ENCODE measurements at regions not wholly inside any gene's neighbourhood (a gene's known extent, or its start where the extent isn't known, plus 50 kb on each side); places are given as distances from the start of the nearest gene placed in this dataset.
"Not testable (repeated sequence)": the region's sequence is repeated elsewhere in the genome, so short reads cannot be mapped to it uniquely, and the experiment has no call there.

- no peaks in the 10 kb centered on the region for H3K36me3 ChIP-seq (ENCODE audit: control insufficient read depth in 1 of 2, insufficient read depth in 2 of 2, low read length in 2 of 2)
- peaks cover 0 to 3% of the 10 kb centered on the region in 2 donors for H3K4me1 ChIP-seq (ENCODE audit: control insufficient read depth in 1 of 2, insufficient read depth in 2 of 2, low read length in 2 of 2)
- H3K4me3 ChIP-seq (ENCODE audit: low read depth in 1 of 2, low read length in 2 of 2): no peak overlapping the region
- H3K27ac ChIP-seq (ENCODE audit: low read depth, low read length): no peak overlapping the region
- H3K9ac ChIP-seq (ENCODE audit: low read depth in 1 of 2, low read length in 2 of 2): no peak overlapping the region
- no peaks in the 10 kb centered on the region for H3K27me3 ChIP-seq (ENCODE audit: control insufficient read depth in 1 of 2, insufficient read depth in 2 of 2, low read length in 2 of 2)
- H3K9me3 ChIP-seq (ENCODE audit: control insufficient read depth in 1 of 2, low read length in 2 of 2): no peaks in the 10 kb centered on the region
These were observed 185.5 kb downstream of the CEP135 start for GRCh38 chr4:56134266-56134665.

- Histone ChIP-seq H3K27me3 (ENCODE audit: control insufficient read depth in 1 of 2, insufficient read depth in 2 of 2, low read length in 2 of 2) (no peaks in the 10 kb centered on the region), H3K4me1 (ENCODE audit: control insufficient read depth in 1 of 2, insufficient read depth in 2 of 2, low read length in 2 of 2) (peaks cover 0 to 3% of the 10 kb centered on the region in 2 donors), H3K9ac (ENCODE audit: low read depth in 1 of 2, low read length in 2 of 2) (no peak overlapping the region), H3K27ac (ENCODE audit: low read depth, low read length) (no peak overlapping the region), H3K9me3 (ENCODE audit: control insufficient read depth in 1 of 2, low read length in 2 of 2) (no peaks in the 10 kb centered on the region), H3K4me3 (ENCODE audit: low read depth in 1 of 2, low read length in 2 of 2) (no peak overlapping the region), H3K36me3 (ENCODE audit: control insufficient read depth in 1 of 2, insufficient read depth in 2 of 2, low read length in 2 of 2) (no peaks in the 10 kb centered on the region)
These were observed 184.1 kb downstream of the CEP135 start for GRCh38 chr4:56132835-56133234.

- H3K4me1 ChIP-seq (ENCODE audit: control insufficient read depth in 1 of 2, insufficient read depth in 2 of 2, low read length in 2 of 2); H3K27ac ChIP-seq (ENCODE audit: low read depth, low read length): not testable (repeated sequence)
These were observed 183.4 kb downstream of the CEP135 start for GRCh38 chr4:56132188-56132587.

GRCh38 chr4:56130606-56131155, 181.9 kb downstream of the CEP135 start:
- H3K27ac ChIP-seq (ENCODE audit: low read depth, low read length): no peak overlapping the region

More at GRCh38 chr4:56132188-56132587, 183.4 kb downstream of the CEP135 start:
- not testable (repeated sequence) for H3K9me3 ChIP-seq (ENCODE audit: control insufficient read depth in 1 of 2, low read length in 2 of 2); H3K27me3 ChIP-seq (ENCODE audit: control insufficient read depth in 1 of 2, insufficient read depth in 2 of 2, low read length in 2 of 2); H3K4me3 ChIP-seq (ENCODE audit: low read depth in 1 of 2, low read length in 2 of 2); H3K36me3 ChIP-seq (ENCODE audit: control insufficient read depth in 1 of 2, insufficient read depth in 2 of 2, low read length in 2 of 2); H3K9ac ChIP-seq (ENCODE audit: low read depth in 1 of 2, low read length in 2 of 2)

GRCh38 chr4:56129431-56129861, 180.7 kb downstream of the CEP135 start:
- Histone ChIP-seq H3K27ac (ENCODE audit: low read depth, low read length) (no peak overlapping the region), H3K9ac (ENCODE audit: low read depth in 1 of 2, low read length in 2 of 2) (no peak overlapping the region), H3K9me3 (ENCODE audit: control insufficient read depth in 1 of 2, low read length in 2 of 2) (no peaks in the 10 kb centered on the region)

More at GRCh38 chr4:56130606-56131155, 181.9 kb downstream of the CEP135 start:
- no peaks in the 10 kb centered on the region for H3K36me3 ChIP-seq (ENCODE audit: control insufficient read depth in 1 of 2, insufficient read depth in 2 of 2, low read length in 2 of 2)
- no peaks in the 10 kb centered on the region for H3K9me3 ChIP-seq (ENCODE audit: control insufficient read depth in 1 of 2, low read length in 2 of 2)
- no peak overlapping the region for H3K4me3 ChIP-seq (ENCODE audit: low read depth in 1 of 2, low read length in 2 of 2)
- H3K4me1 ChIP-seq (ENCODE audit: control insufficient read depth in 1 of 2, insufficient read depth in 2 of 2, low read length in 2 of 2): peaks cover 0 to 3% of the 10 kb centered on the region in 2 donors
- H3K27me3 ChIP-seq (ENCODE audit: control insufficient read depth in 1 of 2, insufficient read depth in 2 of 2, low read length in 2 of 2): no peaks in the 10 kb centered on the region
- H3K9ac ChIP-seq (ENCODE audit: low read depth in 1 of 2, low read length in 2 of 2): no peak overlapping the region

GRCh38 chr4:56128213-56128612, 179.5 kb downstream of the CEP135 start:
- no peaks in the 10 kb centered on the region for H3K27me3 ChIP-seq (ENCODE audit: control insufficient read depth in 1 of 2, insufficient read depth in 2 of 2, low read length in 2 of 2)
- H3K9me3 ChIP-seq (ENCODE audit: control insufficient read depth in 1 of 2, low read length in 2 of 2): no peaks in the 10 kb centered on the region
- no peak overlapping the region for H3K9ac ChIP-seq (ENCODE audit: low read depth in 1 of 2, low read length in 2 of 2)

More at GRCh38 chr4:56129431-56129861, 180.7 kb downstream of the CEP135 start:
- Histone ChIP-seq H3K4me1 (ENCODE audit: control insufficient read depth in 1 of 2, insufficient read depth in 2 of 2, low read length in 2 of 2) (peaks cover 0 to 1% of the 10 kb centered on the region in 2 donors), H3K4me3 (ENCODE audit: low read depth in 1 of 2, low read length in 2 of 2) (no peak overlapping the region), H3K36me3 (ENCODE audit: control insufficient read depth in 1 of 2, insufficient read depth in 2 of 2, low read length in 2 of 2) (no peaks in the 10 kb centered on the region), H3K27me3 (ENCODE audit: control insufficient read depth in 1 of 2, insufficient read depth in 2 of 2, low read length in 2 of 2) (no peaks in the 10 kb centered on the region)

GRCh38 chr4:56127716-56128115, 179.0 kb downstream of the CEP135 start:
- Histone ChIP-seq H3K9ac (ENCODE audit: low read depth in 1 of 2, low read length in 2 of 2) (no peak overlapping the region), H3K36me3 (ENCODE audit: control insufficient read depth in 1 of 2, insufficient read depth in 2 of 2, low read length in 2 of 2) (no peaks in the 10 kb centered on the region), H3K4me3 (ENCODE audit: low read depth in 1 of 2, low read length in 2 of 2) (no peak overlapping the region), H3K9me3 (ENCODE audit: control insufficient read depth in 1 of 2, low read length in 2 of 2) (no peaks in the 10 kb centered on the region), H3K27ac (ENCODE audit: low read depth, low read length) (no peak overlapping the region), H3K27me3 (ENCODE audit: control insufficient read depth in 1 of 2, insufficient read depth in 2 of 2, low read length in 2 of 2) (no peaks in the 10 kb centered on the region), H3K4me1 (ENCODE audit: control insufficient read depth in 1 of 2, insufficient read depth in 2 of 2, low read length in 2 of 2) (no peaks in the 10 kb centered on the region)

More at GRCh38 chr4:56128213-56128612, 179.5 kb downstream of the CEP135 start:
- H3K4me1 ChIP-seq (ENCODE audit: control insufficient read depth in 1 of 2, insufficient read depth in 2 of 2, low read length in 2 of 2): no peaks in the 10 kb centered on the region
- no peak overlapping the region for H3K27ac ChIP-seq (ENCODE audit: low read depth, low read length)
- H3K36me3 ChIP-seq (ENCODE audit: control insufficient read depth in 1 of 2, insufficient read depth in 2 of 2, low read length in 2 of 2): no peaks in the 10 kb centered on the region
- H3K4me3 ChIP-seq (ENCODE audit: low read depth in 1 of 2, low read length in 2 of 2): no peak overlapping the region

GRCh38 chr4:56123547-56123946, 174.8 kb downstream of the CEP135 start:
- H3K27me3 ChIP-seq (ENCODE audit: control insufficient read depth in 1 of 2, insufficient read depth in 2 of 2, low read length in 2 of 2): no peaks in the 10 kb centered on the region
- H3K36me3 ChIP-seq (ENCODE audit: control insufficient read depth in 1 of 2, insufficient read depth in 2 of 2, low read length in 2 of 2): no peaks in the 10 kb centered on the region
- no peak overlapping the region for H3K4me3 ChIP-seq (ENCODE audit: low read depth in 1 of 2, low read length in 2 of 2)
- H3K9me3 ChIP-seq (ENCODE audit: control insufficient read depth in 1 of 2, low read length in 2 of 2): no peaks in the 10 kb centered on the region
- H3K27ac ChIP-seq (ENCODE audit: low read depth, low read length): no peak overlapping the region
- no peak overlapping the region for H3K9ac ChIP-seq (ENCODE audit: low read depth in 1 of 2, low read length in 2 of 2)
- H3K4me1 ChIP-seq (ENCODE audit: control insufficient read depth in 1 of 2, insufficient read depth in 2 of 2, low read length in 2 of 2): no peaks in the 10 kb centered on the region

- Histone ChIP-seq H3K36me3 (ENCODE audit: control insufficient read depth in 1 of 2, insufficient read depth in 2 of 2, low read length in 2 of 2) (no peaks in the 10 kb centered on the region), H3K4me1 (ENCODE audit: control insufficient read depth in 1 of 2, insufficient read depth in 2 of 2, low read length in 2 of 2) (no peaks in the 10 kb centered on the region), H3K9me3 (ENCODE audit: control insufficient read depth in 1 of 2, low read length in 2 of 2) (no peaks in the 10 kb centered on the region), H3K27me3 (ENCODE audit: control insufficient read depth in 1 of 2, insufficient read depth in 2 of 2, low read length in 2 of 2) (no peaks in the 10 kb centered on the region), H3K9ac (ENCODE audit: low read depth in 1 of 2, low read length in 2 of 2) (no peak overlapping the region), H3K4me3 (ENCODE audit: low read depth in 1 of 2, low read length in 2 of 2) (no peak overlapping the region), H3K27ac (ENCODE audit: low read depth, low read length) (no peak overlapping the region)
These were observed 174.3 kb downstream of the CEP135 start for GRCh38 chr4:56123051-56123450.

- no peaks in the 10 kb centered on the region for H3K4me1 ChIP-seq (ENCODE audit: control insufficient read depth in 1 of 2, insufficient read depth in 2 of 2, low read length in 2 of 2)
- H3K9me3 ChIP-seq (ENCODE audit: control insufficient read depth in 1 of 2, low read length in 2 of 2): no peaks in the 10 kb centered on the region
- H3K36me3 ChIP-seq (ENCODE audit: control insufficient read depth in 1 of 2, insufficient read depth in 2 of 2, low read length in 2 of 2): no peaks in the 10 kb centered on the region
These were observed 170.1 kb downstream of the CEP135 start for GRCh38 chr4:56118845-56119244.

More at GRCh38 chr4:56118845-56119244, 170.1 kb downstream of the CEP135 start:
- H3K27me3 ChIP-seq (ENCODE audit: control insufficient read depth in 1 of 2, insufficient read depth in 2 of 2, low read length in 2 of 2): no peaks in the 10 kb centered on the region
- no peak overlapping the region for H3K27ac ChIP-seq (ENCODE audit: low read depth, low read length)
- H3K4me3 ChIP-seq (ENCODE audit: low read depth in 1 of 2, low read length in 2 of 2): no peak overlapping the region
- no peak overlapping the region for H3K9ac ChIP-seq (ENCODE audit: low read depth in 1 of 2, low read length in 2 of 2)
